Nucleus accumbens (tissue), 56 donors: ENCODE measurements at regions not wholly inside any gene's neighbourhood (a gene's known extent, or its start where the extent isn't known, plus 50 kb on each side); places are given as distances from the start of the nearest gene placed in this dataset.
"Not testable (repeated sequence)": the region's sequence is repeated elsewhere in the genome, so short reads cannot be mapped to it uniquely, and the experiment has no call there.

ENCODE experiments used
- DNase-seq, 56 donors: peaks; one replicate each; lab custom pipeline; 2025; lab: John Stamatoyannopoulos, UW

- DNase-seq: no peak
Observed at GRCh38 chr19:30066781-30067759, 125.0 kb downstream of the URI1 start.

GRCh38 chr19:30067956-30068506, 126.0 kb downstream of the URI1 start:
- not testable (repeated sequence) for DNase-seq

- DNase-seq: no peak
Observed at GRCh38 chr19:30068528-30069395, 126.7 kb downstream of the URI1 start.

- no peak for DNase-seq
Observed at GRCh38 chr19:30069535-30070197, 127.6 kb downstream of the URI1 start.

GRCh38 chr19:30070198-30070967, 128.3 kb downstream of the URI1 start:
- no peak for DNase-seq

GRCh38 chr19:30070968-30071632, 129.1 kb downstream of the URI1 start:
- DNase-seq: peak in 7 of 56 donors; percentile 10 to 39 (median 24)

GRCh38 chr19:30071871-30072270, 129.8 kb downstream of the URI1 start:
- no peak for DNase-seq

GRCh38 chr19:30073152-30074000, 131.3 kb downstream of the URI1 start:
- DNase-seq: no peak

GRCh38 chr19:30074096-30074495, 132.1 kb downstream of the URI1 start:
- DNase-seq: no peak

GRCh38 chr19:30074741-30075715, 133.0 kb downstream of the URI1 start:
- DNase-seq: no peak

- DNase-seq: no peak
Observed at GRCh38 chr19:30076101-30076551, 134.1 kb downstream of the URI1 start.

- no peak for DNase-seq
Observed at GRCh38 chr19:30076751-30077670, 135.0 kb downstream of the URI1 start.

GRCh38 chr19:30077851-30078355, 135.9 kb downstream of the URI1 start:
- DNase-seq: no peak

GRCh38 chr19:30078381-30078910, 136.4 kb downstream of the URI1 start:
- no peak for DNase-seq

GRCh38 chr19:30079200-30079599, 137.2 kb downstream of the URI1 start:
- DNase-seq: no peak
